Neural progenitor cell (in vitro differentiated cells): ENCODE measurements at regions not wholly inside any gene's neighbourhood (a gene's known extent, or its start where the extent isn't known, plus 50 kb on each side); places are given as distances from the start of the nearest gene placed in this dataset.

ENCODE experiments used
- DNase-seq: peaks from one replicate; pipeline ENCODE4 v3.0.0-alpha.2; 2016; ENCODE audit warnings: low spot score
- H2AFZ ChIP-seq: fragments of 200-600 bp; sonication (generic); replicated peaks from 2 replicates; pipeline ENCODE4 v1.6.1; 2016; ENCODE audit warnings: antibody characterized with exemption
- H3F3A ChIP-seq: fragments of 200-600 bp; sonication (generic); 2 replicates; pipeline ENCODE4 v1.6.1; 2016; ENCODE audit warnings: antibody characterized with exemption, low read depth
- H3K27ac ChIP-seq: fragments of 200-600 bp; sonication (generic); 2 replicates; pipeline ENCODE4 v1.5.1; 2016; ENCODE audit warnings: mild to moderate bottlenecking
- H3K27me3 ChIP-seq: fragments of 200-600 bp; sonication (generic); 2 replicates; pipeline ENCODE4 v1.6.1; 2016; ENCODE audit warnings: mild to moderate bottlenecking, moderate library complexity
- H3K36me3 ChIP-seq: fragments of 200-600 bp; sonication (generic); 2 replicates; pipeline ENCODE4 v1.5.1; 2016
- H3K4me1 ChIP-seq: fragments of 200-600 bp; sonication (generic); 2 replicates; pipeline ENCODE4 v1.6.1; 2016; ENCODE audit warnings: mixed run types
- H3K4me2 ChIP-seq: fragments of 200-600 bp; sonication (generic); 2 replicates; pipeline ENCODE4 v1.6.1; 2016
- H3K4me3 ChIP-seq: fragments of 200-600 bp; sonication (generic); 2 replicates; pipeline ENCODE4 v1.5.1; 2016
- H3K79me2 ChIP-seq: fragments of 200-600 bp; sonication (generic); 2 replicates; pipeline ENCODE4 v1.6.1; 2016; ENCODE audit warnings: low read depth
- H3K9ac ChIP-seq: fragments of 200-600 bp; sonication (generic); 2 replicates; pipeline ENCODE4 v1.6.1; 2016
- H3K9me3 ChIP-seq: fragments of 200-600 bp; sonication (generic); 2 replicates; pipeline ENCODE4 v1.5.1; 2016; ENCODE audit warnings: low read depth
- H4K20me1 ChIP-seq: fragments of 200-600 bp; sonication (generic); 2 replicates; pipeline ENCODE4 v1.6.1; 2016; ENCODE audit warnings: low read depth
- H3K27ac Mint-ChIP-seq: 3 replicates; pipeline ENCODE4 v1.8.0; 2021; ENCODE audit warnings: mixed read lengths
- H3K27me3 Mint-ChIP-seq: 2 replicates; pipeline ENCODE4 v1.8.0; 2022; ENCODE audit warnings: low read depth, mild to moderate bottlenecking, inconsistent platforms, moderate library complexity, mixed read lengths; ENCODE audit not compliant: insufficient read depth
- H3K36me3 Mint-ChIP-seq: 3 replicates; pipeline ENCODE4 v1.8.0; 2021; ENCODE audit warnings: mixed read lengths
- H3K4me1 Mint-ChIP-seq: 3 replicates; pipeline ENCODE4 v1.8.0; 2021; ENCODE audit warnings: mixed read lengths
- H3K4me3 Mint-ChIP-seq: 3 replicates; pipeline ENCODE4 v1.8.0; 2021; ENCODE audit warnings: mild to moderate bottlenecking, moderate library complexity, mixed read lengths
- H3K9me3 Mint-ChIP-seq: 3 replicates; pipeline ENCODE4 v1.8.0; 2020; ENCODE audit warnings: mixed read lengths
- EZH2 ChIP-seq: fragments of 200-600 bp; sonication (generic); IDR thresholded peaks from 2 replicates; pipeline ENCODE4 v1.6.1; 2017; ENCODE audit warnings: antibody characterized with exemption, mild to moderate bottlenecking, moderate library complexity
- EZH2phosphoT487 ChIP-seq: fragments of 200-600 bp; sonication (generic); IDR thresholded peaks from 2 replicates; pipeline ENCODE4 v1.6.1; 2017; ENCODE audit warnings: antibody characterized with exemption
- TF ChIP-seq, protein P1 (sequence below): fragments of 200-600 bp; sonication (generic); IDR thresholded peaks from 2 replicates; pipeline ENCODE4 v1.5.1; 2017; ENCODE audit warnings: antibody characterized with exemption, mild to moderate bottlenecking

DNA sequence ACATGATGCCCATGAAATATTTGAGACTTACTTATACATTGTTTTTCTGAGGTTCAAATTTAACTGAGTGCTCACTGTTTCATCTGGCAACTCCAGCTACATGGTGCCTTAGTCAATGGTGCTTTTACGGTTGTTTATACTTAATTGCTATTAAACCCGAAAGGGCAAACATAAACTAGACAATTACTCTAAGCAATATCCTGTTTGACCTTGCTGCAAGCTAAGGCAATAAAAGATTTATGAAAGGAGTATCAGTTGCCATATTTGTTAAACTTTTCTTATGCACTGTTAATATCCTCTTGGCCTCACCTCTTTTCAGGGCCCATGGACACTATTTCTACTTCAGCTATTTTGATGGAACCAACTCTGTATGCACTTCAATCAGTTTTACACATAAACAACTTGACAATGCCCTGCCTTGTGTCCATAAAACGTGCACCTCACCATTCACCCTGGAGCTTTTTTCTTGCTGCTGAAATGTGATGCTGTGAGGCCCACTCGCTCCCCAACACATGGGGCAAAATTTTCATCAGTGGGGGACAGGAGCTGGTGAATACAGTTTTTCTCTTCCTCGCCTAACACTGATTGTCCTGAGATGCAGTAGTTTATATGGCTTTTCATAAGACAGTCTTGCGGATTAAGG is 64.1 kb upstream of the HIF1A start:
- H3F3A ChIP-seq = no peaks in the 10 kb centered on the region

GRCh38 chr14:61632401-61632800 is 62.9 kb upstream of the HIF1A start:
- Histone ChIP-seq H2AFZ (no peak overlapping the region), H3K27me3 (no peaks in the 10 kb centered on the region), H3K36me3 (no peaks in the 10 kb centered on the region), H3K27ac (no peak overlapping the region), H3K79me2 (no peaks in the 10 kb centered on the region), H3K4me3 (no peak overlapping the region), H3K4me1 (peaks cover 8% of the 10 kb centered on the region), H4K20me1 (no peaks in the 10 kb centered on the region), H3K9ac (no peak overlapping the region), H3K9me3 (no peaks in the 10 kb centered on the region), H3F3A (no peaks in the 10 kb centered on the region), H3K4me2 (no peak overlapping the region)
- Mint-ChIP-seq H3K27ac (no peak overlapping the region), H3K4me1 (peaks cover 9% of the 10 kb centered on the region), H3K4me3 (no peak overlapping the region), H3K36me3 (no peaks in the 10 kb centered on the region), H3K9me3 (no peaks in the 10 kb centered on the region), H3K27me3 (peaks cover under 1% of the 10 kb centered on the region)
- DNase-seq = no peak
- TF ChIP-seq EZH2phosphoT487 = no peak

More for the DNA sequence above, 64.1 kb upstream of the HIF1A start:
- H3K9ac ChIP-seq = no peak overlapping the region
- TF ChIP-seq, protein P1, sequence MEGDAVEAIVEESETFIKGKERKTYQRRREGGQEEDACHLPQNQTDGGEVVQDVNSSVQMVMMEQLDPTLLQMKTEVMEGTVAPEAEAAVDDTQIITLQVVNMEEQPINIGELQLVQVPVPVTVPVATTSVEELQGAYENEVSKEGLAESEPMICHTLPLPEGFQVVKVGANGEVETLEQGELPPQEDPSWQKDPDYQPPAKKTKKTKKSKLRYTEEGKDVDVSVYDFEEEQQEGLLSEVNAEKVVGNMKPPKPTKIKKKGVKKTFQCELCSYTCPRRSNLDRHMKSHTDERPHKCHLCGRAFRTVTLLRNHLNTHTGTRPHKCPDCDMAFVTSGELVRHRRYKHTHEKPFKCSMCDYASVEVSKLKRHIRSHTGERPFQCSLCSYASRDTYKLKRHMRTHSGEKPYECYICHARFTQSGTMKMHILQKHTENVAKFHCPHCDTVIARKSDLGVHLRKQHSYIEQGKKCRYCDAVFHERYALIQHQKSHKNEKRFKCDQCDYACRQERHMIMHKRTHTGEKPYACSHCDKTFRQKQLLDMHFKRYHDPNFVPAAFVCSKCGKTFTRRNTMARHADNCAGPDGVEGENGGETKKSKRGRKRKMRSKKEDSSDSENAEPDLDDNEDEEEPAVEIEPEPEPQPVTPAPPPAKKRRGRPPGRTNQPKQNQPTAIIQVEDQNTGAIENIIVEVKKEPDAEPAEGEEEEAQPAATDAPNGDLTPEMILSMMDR = no peak
- TF ChIP-seq EZH2phosphoT487 (no peak), EZH2 (no peak)
- peaks cover 2% of the 10 kb centered on the region for H3K27me3 Mint-ChIP-seq
- peaks cover 8% of the 10 kb centered on the region for H3K4me1 ChIP-seq
- H3K9me3 Mint-ChIP-seq = no peaks in the 10 kb centered on the region
- peaks cover 9% of the 10 kb centered on the region for H3K4me1 Mint-ChIP-seq
- DNase-seq = no peak
- no peaks in the 10 kb centered on the region for H4K20me1 ChIP-seq
- no peak overlapping the region for H3K27ac ChIP-seq
- peak overlapping the region; percentile 4 for H3K27ac Mint-ChIP-seq
- no peaks in the 10 kb centered on the region for H3K36me3 Mint-ChIP-seq
- no peak overlapping the region for H3K4me3 ChIP-seq
- H3K4me3 Mint-ChIP-seq = no peak overlapping the region
- no peaks in the 10 kb centered on the region for H3K36me3 ChIP-seq
- no peaks in the 10 kb centered on the region for H3K27me3 ChIP-seq
- H3K79me2 ChIP-seq = no peaks in the 10 kb centered on the region
- no peak overlapping the region for H2AFZ ChIP-seq
- no peak overlapping the region for H3K4me2 ChIP-seq
- H3K9me3 ChIP-seq = no peaks in the 10 kb centered on the region

DNA sequence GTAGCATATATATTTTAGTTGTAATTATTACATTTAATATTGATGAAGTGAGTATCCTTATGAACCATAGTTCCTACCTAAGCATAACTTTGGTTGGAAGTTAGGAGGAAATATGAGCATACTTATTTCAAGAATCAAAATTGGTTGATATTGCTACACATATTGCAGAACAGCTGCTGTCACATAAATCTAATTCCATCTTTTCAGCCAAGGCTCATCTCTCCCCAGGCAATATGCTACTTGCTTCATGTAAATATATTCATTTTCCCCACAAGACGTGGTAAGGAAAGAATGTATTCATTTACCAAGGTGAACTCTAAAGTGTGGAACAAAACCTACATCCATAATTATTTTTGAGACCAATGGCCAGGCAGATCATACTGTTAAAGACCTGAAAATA is 62.5 kb upstream of the HIF1A start:
- Histone ChIP-seq H3K4me3 (no peak overlapping the region), H3K36me3 (no peaks in the 10 kb centered on the region), H3K79me2 (no peaks in the 10 kb centered on the region), H3K9me3 (no peaks in the 10 kb centered on the region), H3K4me2 (no peak overlapping the region), H4K20me1 (no peaks in the 10 kb centered on the region), H2AFZ (no peak overlapping the region), H3K27me3 (no peaks in the 10 kb centered on the region), H3K4me1 (peaks cover 6% of the 10 kb centered on the region), H3K9ac (no peak overlapping the region), H3K27ac (no peak overlapping the region), H3F3A (no peaks in the 10 kb centered on the region)
- H3K4me3 Mint-ChIP-seq = no peak overlapping the region
- H3K27me3 Mint-ChIP-seq = no peaks in the 10 kb centered on the region
- TF ChIP-seq, protein P1 = no peak
- TF ChIP-seq EZH2 = no peak
- no peak for TF ChIP-seq EZH2phosphoT487
- H3K27ac Mint-ChIP-seq = no peak overlapping the region
- peaks cover 9% of the 10 kb centered on the region for H3K4me1 Mint-ChIP-seq
- no peak for DNase-seq
- no peaks in the 10 kb centered on the region for H3K36me3 Mint-ChIP-seq
- no peaks in the 10 kb centered on the region for H3K9me3 Mint-ChIP-seq

DNA sequence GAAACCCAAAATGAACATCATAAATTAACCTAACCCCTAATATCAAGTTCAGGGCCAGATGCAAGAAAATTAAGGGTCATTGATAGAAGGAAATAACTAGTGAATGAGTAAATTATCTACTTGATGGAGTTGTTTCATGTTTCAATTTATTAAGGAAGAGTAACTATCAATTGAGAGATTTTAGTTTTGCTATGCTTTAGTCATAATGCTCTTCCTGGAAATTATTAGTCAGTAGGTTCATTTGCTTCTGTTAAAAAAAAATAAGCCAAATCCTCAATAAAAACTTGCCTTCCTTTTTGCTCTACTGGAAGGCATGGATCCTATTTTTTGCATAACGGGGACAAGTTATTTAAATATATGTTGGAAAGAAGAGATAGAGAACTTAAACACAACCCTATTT is 59.0 kb upstream of the HIF1A start:
- no peak overlapping the region for H2AFZ ChIP-seq
- H3K36me3 ChIP-seq = no peaks in the 10 kb centered on the region
- peaks cover 7% of the 10 kb centered on the region for H3K4me1 ChIP-seq
- H3K27ac ChIP-seq = no peak overlapping the region
- Mint-ChIP-seq H3K27ac (no peak overlapping the region), H3K27me3 (no peaks in the 10 kb centered on the region), H3K9me3 (no peaks in the 10 kb centered on the region), H3K36me3 (no peaks in the 10 kb centered on the region), H3K4me1 (no peaks in the 10 kb centered on the region), H3K4me3 (no peak overlapping the region)
- H3F3A ChIP-seq = no peaks in the 10 kb centered on the region
- no peak overlapping the region for H3K4me3 ChIP-seq
- no peaks in the 10 kb centered on the region for H3K27me3 ChIP-seq
- no peaks in the 10 kb centered on the region for H4K20me1 ChIP-seq
- DNase-seq = no peak
- no peaks in the 10 kb centered on the region for H3K79me2 ChIP-seq
- TF ChIP-seq, protein P1 = no peak
- TF ChIP-seq EZH2 = no peak
- no peaks in the 10 kb centered on the region for H3K9me3 ChIP-seq
- H3K4me2 ChIP-seq = no peak overlapping the region
- no peak overlapping the region for H3K9ac ChIP-seq
